SK-N-SH (cell line): ENCODE measurements at regions not wholly inside any gene's neighbourhood (a gene's known extent, or its start where the extent isn't known, plus 50 kb on each side); places are given as distances from the start of the nearest gene placed in this dataset.

Experiments
- CTCF ChIA-PET: fragments of 300-600, 350-600 bp; formaldehyde crosslinking; extraction: SDS; loops from one replicate; lab custom pipeline; 2021; lab: Yijun Ruan, JAX
- POLR2A ChIA-PET: fragments of 350-600 bp; sonication (Branson Sonifier 250); formaldehyde crosslinking; extraction: SDS; loops from one replicate; lab custom pipeline; 2020; ENCODE audit warnings: antibody characterized with exemption, inconsistent platforms; lab: Yijun Ruan, JAX
- DNase-seq: peaks from one replicate; pipeline ENCODE4 v3.0.0; 2012
- H2AFZ ChIP-seq: fragments of 200-600 bp; sonication (generic); 2 replicates; pipeline ENCODE4 v1.8.1; 2016; ENCODE audit warnings: antibody characterized with exemption, mild to moderate bottlenecking, low read depth
- H3F3A ChIP-seq: fragments of 200-600 bp; sonication (generic); replicated peaks from 2 replicates; pipeline ENCODE3; 2016; ENCODE audit warnings: antibody characterized with exemption, mild to moderate bottlenecking; ENCODE audit not compliant: insufficient read depth
- H3K27ac ChIP-seq, 2 experiments: fragments of 200-500 bp in 1 of 2; fragments of 200-600 bp in 1 of 2; sonication (Bioruptor generic) in 1 of 2; sonication (generic), shearing (Covaris generic) in 1 of 2; 2 replicates each; pipeline versions ENCODE4 v1.5.1 to v1.6.1; 2014 to 2016; ENCODE audit warnings: low read depth in 2 of 2, inconsistent platforms in 1 of 2, low read length in 1 of 2, mild to moderate bottlenecking in 1 of 2, mixed read lengths in 1 of 2
- H3K27me3 ChIP-seq: fragments of 200-600 bp; sonication (generic), shearing (Covaris generic); 2 replicates; pipeline ENCODE4 v1.6.1; 2016; ENCODE audit warnings: mixed run types; ENCODE audit not compliant: insufficient read depth
- H3K36me3 ChIP-seq, 2 experiments: fragments of 200-500 bp in 1 of 2; fragments of 200-600 bp in 1 of 2; sonication (Bioruptor generic) in 1 of 2; sonication (generic) in 1 of 2; replicated peaks in 1 of 2; 2 replicates each; pipeline versions ENCODE3 to v1.5.1; 2014 to 2016; ENCODE audit warnings: low read length in 1 of 2, mild to moderate bottlenecking in 1 of 2; ENCODE audit not compliant: insufficient read depth in 2 of 2, control insufficient read depth in 1 of 2
- H3K4me1 ChIP-seq, 2 experiments: fragments of 200-500 bp in 1 of 2; fragments of 200-600 bp in 1 of 2; sonication (Bioruptor generic) in 1 of 2; sonication (generic), shearing (Covaris generic) in 1 of 2; 2 replicates each; pipeline versions ENCODE4 v1.5.1 to v1.6.1; 2014 to 2016; ENCODE audit warnings: low read depth in 1 of 2, low read length in 1 of 2, mixed run types in 1 of 2; ENCODE audit not compliant: insufficient read depth in 2 of 2, control insufficient read depth in 1 of 2
- H3K4me2 ChIP-seq: fragments of 200-600 bp; sonication (generic), shearing (Covaris generic); 2 replicates; pipeline ENCODE4 v1.6.1; 2017; ENCODE audit warnings: mixed run types
- H3K4me3 ChIP-seq, 2 experiments: fragments of 200-500 bp in 1 of 2; fragments of 200-600 bp in 1 of 2; sonication (Bioruptor generic) in 1 of 2; sonication (generic), shearing (Covaris generic) in 1 of 2; 2 replicates each; pipeline versions ENCODE4 v1.5.1 to v1.8.1; 2014 to 2016; ENCODE audit warnings: low read depth in 2 of 2, inconsistent platforms in 1 of 2, low read length in 1 of 2, mild to moderate bottlenecking in 1 of 2, mixed read lengths in 1 of 2, moderate library complexity in 1 of 2
- H3K79me2 ChIP-seq: fragments of 200-600 bp; sonication (generic); 2 replicates; pipeline ENCODE4 v1.8.1; 2017; ENCODE audit warnings: mild to moderate bottlenecking; ENCODE audit not compliant: insufficient read depth
- H3K9ac ChIP-seq: fragments of 200-600 bp; sonication (generic); 2 replicates; pipeline ENCODE4 v1.6.1; 2017; ENCODE audit warnings: mixed run types
- H3K9me2 ChIP-seq: fragments of 200-600 bp; sonication (generic); 2 replicates; pipeline ENCODE4 v1.6.1; 2017; ENCODE audit warnings: mixed run types
- H3K9me3 ChIP-seq: fragments of 200-600 bp; sonication (generic); 2 replicates; pipeline ENCODE4 v1.6.1; 2017; ENCODE audit warnings: mixed run types, mild to moderate bottlenecking, moderate library complexity
- H4K20me1 ChIP-seq: fragments of 200-600 bp; sonication (generic); 2 replicates; pipeline ENCODE4 v1.6.1; 2017; ENCODE audit warnings: mild to moderate bottlenecking, mixed run types; ENCODE audit not compliant: insufficient read depth
- CHD2 ChIP-seq: fragments of 150-350 bp; IDR thresholded peaks from 2 replicates; pipeline ENCODE4 v1.6.1; 2018; ENCODE audit warnings: low read length; ENCODE audit not compliant: partially characterized antibody
- ELF1 ChIP-seq: IDR thresholded peaks from 2 replicates; pipeline ENCODE4 v1.4.0; 2012
- EP300 ChIP-seq, 2 experiments: IDR thresholded peaks; 2 replicates each; pipeline versions ENCODE4 v1.4.0 to v1.6.1; 2012; ENCODE audit warnings: borderline replicate concordance in 1 of 2, low read depth in 1 of 2, low read length in 1 of 2
- FOXJ3 ChIP-seq: sonication (generic); formaldehyde crosslinking; IDR thresholded peaks from 2 replicates; pipeline ENCODE4 v1.5.1; 2020; ENCODE audit warnings: mild to moderate bottlenecking, missing genetic modification reagents
- GABPA ChIP-seq: IDR thresholded peaks from 2 replicates; pipeline ENCODE4 v1.4.0; 2012; ENCODE audit warnings: low read depth, mild to moderate bottlenecking
- MEF2A ChIP-seq: IDR thresholded peaks from 2 replicates; pipeline ENCODE4 v1.4.0; 2012; ENCODE audit warnings: low read depth, borderline replicate concordance
- MXI1 ChIP-seq: IDR thresholded peaks from 2 replicates; pipeline ENCODE4 v1.6.1; 2012; ENCODE audit warnings: mild to moderate bottlenecking, low read depth, low read length, improper control_type of control experiment
- POLR2AphosphoS5 ChIP-seq: IDR thresholded peaks from 2 replicates; pipeline ENCODE4 v1.6.1; 2012; ENCODE audit warnings: low read depth, low read length
- RFX5 ChIP-seq: IDR thresholded peaks from 2 replicates; pipeline ENCODE4 v1.6.1; 2012; ENCODE audit warnings: mild to moderate bottlenecking, improper control_type of control experiment, low read length
- SIN3A ChIP-seq: IDR thresholded peaks from 2 replicates; pipeline ENCODE4 v1.6.1; 2012; ENCODE audit warnings: low read depth, mild to moderate bottlenecking, low read length, moderate library complexity, borderline replicate concordance
- TAF1 ChIP-seq: IDR thresholded peaks from 2 replicates; pipeline ENCODE4 v1.6.1; 2012; ENCODE audit warnings: low read depth, mild to moderate bottlenecking, low read length, moderate library complexity, borderline replicate concordance
- TCF12 ChIP-seq: IDR thresholded peaks from 2 replicates; pipeline ENCODE4 v1.4.0; 2012
- YY1 ChIP-seq: IDR thresholded peaks from 2 replicates; pipeline ENCODE4 v1.4.0; 2012; ENCODE audit warnings: low read depth, mild to moderate bottlenecking
- WGBS: methylation state at CpG from one replicate; pipeline ENCODE4 v1.1.6; 2017; ENCODE audit warnings: low lambda C conversion rate; 5-methylcytosine and 5-hydroxymethylcytosine counted together
- TF ChIP-seq, protein P1 (sequence below): IDR thresholded peaks from 2 replicates; pipeline ENCODE4 v1.6.1; 2012; ENCODE audit warnings: mild to moderate bottlenecking, low read depth, low read length, moderate library complexity
- TF ChIP-seq, protein P2 (sequence below): fragments of 150-350 bp; IDR thresholded peaks from 2 replicates; pipeline ENCODE4 v1.6.1; 2017; ENCODE audit warnings: antibody characterized with exemption, low read length, low read depth, borderline replicate concordance
- TF ChIP-seq, protein P3 (sequence below): IDR thresholded peaks from 2 replicates; pipeline ENCODE4 v1.4.0; 2012; ENCODE audit warnings: low read depth, borderline replicate concordance
- TF ChIP-seq, protein P4 (sequence below): fragments of 200-600 bp; sonication (generic); IDR thresholded peaks from 2 replicates; pipeline ENCODE4 v1.6.1; 2017; ENCODE audit warnings: antibody characterized with exemption, mild to moderate bottlenecking, moderate library complexity
- TF ChIP-seq, protein P5 (sequence below): IDR thresholded peaks from 2 replicates; pipeline ENCODE4 v1.4.0; 2012; ENCODE audit warnings: low read depth, borderline replicate concordance

DNA sequence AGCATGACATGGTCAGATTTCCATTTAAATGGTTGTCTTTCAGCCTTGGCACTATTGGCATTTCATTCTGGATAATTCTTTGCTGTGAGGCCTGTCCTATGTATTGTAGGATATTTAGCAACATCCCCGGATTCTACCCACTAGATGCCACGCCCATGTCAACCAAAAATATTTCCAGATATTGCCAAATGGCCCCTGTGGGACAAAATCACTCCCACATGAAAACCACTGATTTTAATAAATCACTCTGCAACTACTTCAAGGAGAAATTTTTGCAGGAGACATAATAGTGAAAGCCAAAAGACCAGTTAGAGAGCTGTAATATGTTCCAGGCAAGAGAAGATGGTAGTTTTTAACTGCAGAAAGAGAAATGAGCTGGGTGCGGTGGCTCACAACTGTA is 55.9 kb upstream of the RARB start (continued):
- TF ChIP-seq, protein P1, sequence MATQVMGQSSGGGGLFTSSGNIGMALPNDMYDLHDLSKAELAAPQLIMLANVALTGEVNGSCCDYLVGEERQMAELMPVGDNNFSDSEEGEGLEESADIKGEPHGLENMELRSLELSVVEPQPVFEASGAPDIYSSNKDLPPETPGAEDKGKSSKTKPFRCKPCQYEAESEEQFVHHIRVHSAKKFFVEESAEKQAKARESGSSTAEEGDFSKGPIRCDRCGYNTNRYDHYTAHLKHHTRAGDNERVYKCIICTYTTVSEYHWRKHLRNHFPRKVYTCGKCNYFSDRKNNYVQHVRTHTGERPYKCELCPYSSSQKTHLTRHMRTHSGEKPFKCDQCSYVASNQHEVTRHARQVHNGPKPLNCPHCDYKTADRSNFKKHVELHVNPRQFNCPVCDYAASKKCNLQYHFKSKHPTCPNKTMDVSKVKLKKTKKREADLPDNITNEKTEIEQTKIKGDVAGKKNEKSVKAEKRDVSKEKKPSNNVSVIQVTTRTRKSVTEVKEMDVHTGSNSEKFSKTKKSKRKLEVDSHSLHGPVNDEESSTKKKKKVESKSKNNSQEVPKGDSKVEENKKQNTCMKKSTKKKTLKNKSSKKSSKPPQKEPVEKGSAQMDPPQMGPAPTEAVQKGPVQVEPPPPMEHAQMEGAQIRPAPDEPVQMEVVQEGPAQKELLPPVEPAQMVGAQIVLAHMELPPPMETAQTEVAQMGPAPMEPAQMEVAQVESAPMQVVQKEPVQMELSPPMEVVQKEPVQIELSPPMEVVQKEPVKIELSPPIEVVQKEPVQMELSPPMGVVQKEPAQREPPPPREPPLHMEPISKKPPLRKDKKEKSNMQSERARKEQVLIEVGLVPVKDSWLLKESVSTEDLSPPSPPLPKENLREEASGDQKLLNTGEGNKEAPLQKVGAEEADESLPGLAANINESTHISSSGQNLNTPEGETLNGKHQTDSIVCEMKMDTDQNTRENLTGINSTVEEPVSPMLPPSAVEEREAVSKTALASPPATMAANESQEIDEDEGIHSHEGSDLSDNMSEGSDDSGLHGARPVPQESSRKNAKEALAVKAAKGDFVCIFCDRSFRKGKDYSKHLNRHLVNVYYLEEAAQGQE = no peak
- no peak for TF ChIP-seq GABPA
- no peak for TF ChIP-seq TCF12
- TF ChIP-seq, protein P2, sequence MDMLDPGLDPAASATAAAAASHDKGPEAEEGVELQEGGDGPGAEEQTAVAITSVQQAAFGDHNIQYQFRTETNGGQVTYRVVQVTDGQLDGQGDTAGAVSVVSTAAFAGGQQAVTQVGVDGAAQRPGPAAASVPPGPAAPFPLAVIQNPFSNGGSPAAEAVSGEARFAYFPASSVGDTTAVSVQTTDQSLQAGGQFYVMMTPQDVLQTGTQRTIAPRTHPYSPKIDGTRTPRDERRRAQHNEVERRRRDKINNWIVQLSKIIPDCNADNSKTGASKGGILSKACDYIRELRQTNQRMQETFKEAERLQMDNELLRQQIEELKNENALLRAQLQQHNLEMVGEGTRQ = no peak
- TF ChIP-seq CHD2 = no peak
- TF ChIP-seq MXI1 = no peak
- no peak for TF ChIP-seq FOXJ3 (CRISPR knock-in tag)
- no peak for TF ChIP-seq ELF1
- no peak for TF ChIP-seq MEF2A

DNA sequence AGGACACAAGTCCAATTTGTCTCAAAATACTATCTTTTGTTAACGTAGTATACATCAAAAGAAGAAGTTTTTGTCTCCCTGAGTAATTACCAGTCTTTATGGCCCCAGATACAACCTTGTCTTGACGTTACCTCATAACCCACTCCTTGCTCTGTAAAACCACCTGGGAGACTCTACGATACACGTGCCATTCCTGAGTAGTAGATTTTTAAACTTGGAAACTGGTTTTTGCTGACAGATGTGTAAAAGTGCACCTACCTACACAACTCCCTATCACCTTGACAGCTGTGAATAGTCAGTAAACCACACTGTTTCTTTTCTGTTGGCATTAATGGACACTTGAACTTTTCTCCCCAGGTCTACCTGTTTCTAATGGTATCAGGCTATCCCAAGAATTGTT is 51.7 kb upstream of the RARB start:
- ChIA-PET CTCF (interaction anchor here (0.7 kb wide), 1 partner anchor 14 kb away, joined by 3 read pairs; no protein-coding TSS in a partner anchor), POLR2A (no interaction called here)
- H3K4me1 ChIP-seq = peaks cover 0 to 2% of the 10 kb centered on the region in 2 experiments; a peak in 1 of 4 replicates
- no peak overlapping the region for H3K4me2 ChIP-seq
- no peaks in the 10 kb centered on the region for H3K36me3 ChIP-seq
- 48% methylated on average over 4 of the region's 4 CpGs for WGBS
- H3K9me2 ChIP-seq = no peaks in the 10 kb centered on the region
- no peaks in the 10 kb centered on the region for H4K20me1 ChIP-seq
- H3K27me3 ChIP-seq = no peaks in the 10 kb centered on the region; the same call in 1 of the 2 replicates
- H3K79me2 ChIP-seq = no peaks in the 10 kb centered on the region
- no peaks in the 10 kb centered on the region for H3F3A ChIP-seq
- no peak overlapping the region for H3K27ac ChIP-seq
- no peaks in the 10 kb centered on the region for H3K9me3 ChIP-seq
- no peak overlapping the region for H3K9ac ChIP-seq
- DNase-seq = no peak
- H2AFZ ChIP-seq = no peak overlapping the region
- H3K4me3 ChIP-seq = no peak overlapping the region
- TF ChIP-seq TAF1 = no peak
- TF ChIP-seq, protein P3, sequence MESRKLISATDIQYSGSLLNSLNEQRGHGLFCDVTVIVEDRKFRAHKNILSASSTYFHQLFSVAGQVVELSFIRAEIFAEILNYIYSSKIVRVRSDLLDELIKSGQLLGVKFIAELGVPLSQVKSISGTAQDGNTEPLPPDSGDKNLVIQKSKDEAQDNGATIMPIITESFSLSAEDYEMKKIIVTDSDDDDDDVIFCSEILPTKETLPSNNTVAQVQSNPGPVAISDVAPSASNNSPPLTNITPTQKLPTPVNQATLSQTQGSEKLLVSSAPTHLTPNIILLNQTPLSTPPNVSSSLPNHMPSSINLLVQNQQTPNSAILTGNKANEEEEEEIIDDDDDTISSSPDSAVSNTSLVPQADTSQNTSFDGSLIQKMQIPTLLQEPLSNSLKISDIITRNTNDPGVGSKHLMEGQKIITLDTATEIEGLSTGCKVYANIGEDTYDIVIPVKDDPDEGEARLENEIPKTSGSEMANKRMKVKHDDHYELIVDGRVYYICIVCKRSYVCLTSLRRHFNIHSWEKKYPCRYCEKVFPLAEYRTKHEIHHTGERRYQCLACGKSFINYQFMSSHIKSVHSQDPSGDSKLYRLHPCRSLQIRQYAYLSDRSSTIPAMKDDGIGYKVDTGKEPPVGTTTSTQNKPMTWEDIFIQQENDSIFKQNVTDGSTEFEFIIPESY = no peak
- TF ChIP-seq CHD2 = no peak
- no peak for TF ChIP-seq POLR2AphosphoS5
- TF ChIP-seq, protein P4, sequence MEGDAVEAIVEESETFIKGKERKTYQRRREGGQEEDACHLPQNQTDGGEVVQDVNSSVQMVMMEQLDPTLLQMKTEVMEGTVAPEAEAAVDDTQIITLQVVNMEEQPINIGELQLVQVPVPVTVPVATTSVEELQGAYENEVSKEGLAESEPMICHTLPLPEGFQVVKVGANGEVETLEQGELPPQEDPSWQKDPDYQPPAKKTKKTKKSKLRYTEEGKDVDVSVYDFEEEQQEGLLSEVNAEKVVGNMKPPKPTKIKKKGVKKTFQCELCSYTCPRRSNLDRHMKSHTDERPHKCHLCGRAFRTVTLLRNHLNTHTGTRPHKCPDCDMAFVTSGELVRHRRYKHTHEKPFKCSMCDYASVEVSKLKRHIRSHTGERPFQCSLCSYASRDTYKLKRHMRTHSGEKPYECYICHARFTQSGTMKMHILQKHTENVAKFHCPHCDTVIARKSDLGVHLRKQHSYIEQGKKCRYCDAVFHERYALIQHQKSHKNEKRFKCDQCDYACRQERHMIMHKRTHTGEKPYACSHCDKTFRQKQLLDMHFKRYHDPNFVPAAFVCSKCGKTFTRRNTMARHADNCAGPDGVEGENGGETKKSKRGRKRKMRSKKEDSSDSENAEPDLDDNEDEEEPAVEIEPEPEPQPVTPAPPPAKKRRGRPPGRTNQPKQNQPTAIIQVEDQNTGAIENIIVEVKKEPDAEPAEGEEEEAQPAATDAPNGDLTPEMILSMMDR = no peak
- TF ChIP-seq SIN3A = no peak
- no peak for TF ChIP-seq YY1
- TF ChIP-seq, protein P5, sequence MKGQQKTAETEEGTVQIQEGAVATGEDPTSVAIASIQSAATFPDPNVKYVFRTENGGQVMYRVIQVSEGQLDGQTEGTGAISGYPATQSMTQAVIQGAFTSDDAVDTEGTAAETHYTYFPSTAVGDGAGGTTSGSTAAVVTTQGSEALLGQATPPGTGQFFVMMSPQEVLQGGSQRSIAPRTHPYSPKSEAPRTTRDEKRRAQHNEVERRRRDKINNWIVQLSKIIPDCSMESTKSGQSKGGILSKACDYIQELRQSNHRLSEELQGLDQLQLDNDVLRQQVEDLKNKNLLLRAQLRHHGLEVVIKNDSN = no peak
- no peak for TF ChIP-seq MEF2A
- TF ChIP-seq MXI1 = no peak
- TF ChIP-seq ELF1 = no peak
- TF ChIP-seq GABPA = no peak
- TF ChIP-seq EP300 (IDR thresholded peaks at IDR 0.05; ENCODE audit: borderline replicate concordance in 1 of 2, low read depth in 1 of 2, low read length in 1 of 2) = no peak
- no peak for TF ChIP-seq RFX5
